HepG2 (cell line): ENCODE measurements at regions not wholly inside any gene's neighbourhood (a gene's known extent, or its start where the extent isn't known, plus 50 kb on each side); places are given as distances from the start of the nearest gene placed in this dataset.

Experiments
- JUN ChIP-seq: sonication (generic); formaldehyde crosslinking; IDR thresholded peaks from 2 replicates; pipeline ENCODE4 v1.4.0; 2020; ENCODE audit warnings: mild to moderate bottlenecking, missing genetic modification reagents
- SYNCRIP ChIP-seq: fragments of 200-400 bp; formaldehyde crosslinking; IDR thresholded peaks from 2 replicates; pipeline ENCODE4 v1.6.1; 2018; ENCODE audit warnings: mild to moderate bottlenecking, low read depth, low read length; ENCODE audit not compliant: insufficient read depth

GRCh38 chr6:1111361-1111760, 200.5 kb upstream of the FOXQ1 start:
- TF ChIP-seq JUN (no peak), SYNCRIP (no peak)
